IMR-90 (cell line): ENCODE measurements at regions not wholly inside any gene's neighbourhood (a gene's known extent, or its start where the extent isn't known, plus 50 kb on each side); places are given as distances from the start of the nearest gene placed in this dataset.

ENCODE experiments used
- ATAC-seq: fragments of 200-7000 bp; cut with Tn5 transposase; 2 replicates; pipeline ENCODE4 v1.9.1; 2020; ENCODE audit warnings: low read depth, mild to moderate bottlenecking, moderate library complexity
- BruUV-seq: library from RNA; stranded (reverse); fragments of 400-500 nt; replicated peaks from 2 replicates; lab custom pipeline; 2021; lab: Mats Ljungman, UMichigan
- CTCF ChIA-PET: fragments of 300-600 bp; formaldehyde crosslinking; extraction: SDS; loops from one replicate; lab custom pipeline; 2021; ENCODE audit warnings: antibody characterized with exemption; lab: Yijun Ruan, JAX
- POLR2A ChIA-PET: fragments of 300-600 bp; sonication (Branson Sonifier 250); formaldehyde crosslinking; loops from one replicate; lab custom pipeline; 2022; ENCODE audit warnings: antibody characterized with exemption; ENCODE audit not compliant: unreplicated experiment; lab: Charles Lee
- DNase-seq: peaks from one replicate; pipeline ENCODE4 v3.0.0; 2013
- H2AFZ ChIP-seq: replicated peaks from 2 replicates; pipeline ENCODE3; 2013; ENCODE audit warnings: low read length, mild to moderate bottlenecking; ENCODE audit not compliant: poor library complexity
- H2AK5ac ChIP-seq: 2 replicates; pipeline ENCODE4 v1.6.1; 2013; ENCODE audit warnings: low read depth, low read length, inconsistent platforms
- H2AK9ac ChIP-seq: replicated peaks from 2 replicates; pipeline ENCODE3; 2013; ENCODE audit warnings: mild to moderate bottlenecking, low read depth, low read length, moderate library complexity; ENCODE audit not compliant: poor library complexity
- H2BK120ac ChIP-seq: 2 replicates; pipeline ENCODE4 v1.6.1; 2013; ENCODE audit warnings: low read depth, low read length, inconsistent platforms
- H2BK15ac ChIP-seq: 3 replicates; pipeline ENCODE4 v1.6.1; 2013; ENCODE audit warnings: low read depth, low read length, inconsistent platforms
- H2BK20ac ChIP-seq: 2 replicates; pipeline ENCODE4 v1.6.1; 2013; ENCODE audit warnings: low read depth, mild to moderate bottlenecking, inconsistent platforms, low read length, moderate library complexity
- H2BK5ac ChIP-seq: 2 replicates; pipeline ENCODE4 v1.6.1; 2013; ENCODE audit warnings: mild to moderate bottlenecking, low read depth, low read length, inconsistent platforms; ENCODE audit not compliant: poor library complexity, severe bottlenecking
- H3K14ac ChIP-seq: replicated peaks from 2 replicates; pipeline ENCODE4 v1.6.1; 2013; ENCODE audit warnings: low read depth, low read length, inconsistent platforms
- H3K18ac ChIP-seq: 2 replicates; pipeline ENCODE4 v1.6.1; 2013; ENCODE audit warnings: low read depth, low read length, control low read depth
- H3K23ac ChIP-seq: 2 replicates; pipeline ENCODE4 v1.6.1; 2013; ENCODE audit warnings: low read depth, low read length, inconsistent platforms
- H3K27ac ChIP-seq: 2 replicates; pipeline ENCODE4 v1.5.1; 2013; ENCODE audit warnings: mild to moderate bottlenecking, control low read depth, low read length; ENCODE audit not compliant: insufficient read depth
- H3K27me3 ChIP-seq: 2 replicates; pipeline ENCODE4 v1.6.1; 2013; ENCODE audit warnings: low read length; ENCODE audit not compliant: control insufficient read depth, insufficient read depth
- H3K36me3 ChIP-seq: 2 replicates; pipeline ENCODE4 v1.6.1; 2013; ENCODE audit warnings: low read length, mixed read lengths; ENCODE audit not compliant: control insufficient read depth, insufficient read depth
- H3K4ac ChIP-seq: 2 replicates; pipeline ENCODE4 v1.6.1; 2013; ENCODE audit warnings: low read depth, low read length, inconsistent platforms
- H3K4me1 ChIP-seq: 2 replicates; pipeline ENCODE4 v1.6.1; 2013; ENCODE audit warnings: low read length, mixed read lengths; ENCODE audit not compliant: control insufficient read depth, insufficient read depth
- H3K4me2 ChIP-seq: 2 replicates; pipeline ENCODE4 v1.6.1; 2013; ENCODE audit warnings: low read depth, mild to moderate bottlenecking, control low read depth, low read length, moderate library complexity
- H3K4me3 ChIP-seq: 2 replicates; pipeline ENCODE4 v1.5.1; 2013; ENCODE audit warnings: low read depth, mild to moderate bottlenecking, control low read depth, low read length, moderate library complexity; ENCODE audit not compliant: insufficient read depth
- H3K56ac ChIP-seq: 2 replicates; pipeline ENCODE4 v1.6.1; 2013; ENCODE audit warnings: low read length, inconsistent platforms; ENCODE audit not compliant: insufficient read depth; ENCODE audit errors: extremely low read depth
- H3K79me1 ChIP-seq, 2 experiments: 2 replicates each; pipeline ENCODE4 v1.6.1; 2013; ENCODE audit warnings: low read length in 2 of 2, inconsistent platforms in 1 of 2, low read depth in 1 of 2
- H3K9ac ChIP-seq: 2 replicates; pipeline ENCODE4 v1.6.1; 2013; ENCODE audit warnings: low read depth, low read length, control low read depth
- H3K9me1 ChIP-seq: 2 replicates; pipeline ENCODE4 v1.6.1; 2013; ENCODE audit warnings: low read length, inconsistent platforms; ENCODE audit not compliant: insufficient read depth
- H3K9me3 ChIP-seq: 2 replicates; pipeline ENCODE4 v1.6.1; 2013; ENCODE audit warnings: low read length; ENCODE audit not compliant: control insufficient read depth, insufficient read depth
- H4K20me1 ChIP-seq: 2 replicates; pipeline ENCODE4 v1.6.1; 2013; ENCODE audit warnings: low read length, inconsistent platforms; ENCODE audit not compliant: insufficient read depth
- H4K5ac ChIP-seq: 2 replicates; pipeline ENCODE4 v1.6.1; 2013; ENCODE audit warnings: mild to moderate bottlenecking, low read depth, low read length, control low read depth
- H4K8ac ChIP-seq, 2 experiments: 2 replicates each; pipeline ENCODE4 v1.6.1; 2013; ENCODE audit warnings: low read depth in 2 of 2, low read length in 2 of 2, control low read depth in 1 of 2, inconsistent platforms in 1 of 2
- H4K91ac ChIP-seq: 2 replicates; pipeline ENCODE4 v1.6.1; 2013; ENCODE audit warnings: low read depth, low read length, inconsistent platforms; ENCODE audit not compliant: insufficient read depth
- CHD1 ChIP-seq: IDR thresholded peaks from 2 replicates; pipeline ENCODE4 v1.6.1; 2012; ENCODE audit warnings: low read depth, low read length, improper control_type of control experiment
- CTCF ChIP-seq: conservative IDR thresholded peaks from 2 replicates; pipeline ENCODE4 v1.5.1; 2012; ENCODE audit warnings: mild to moderate bottlenecking, low read depth, low read length, improper control_type of control experiment
- FOS ChIP-seq: fragments of 150-350 bp; IDR thresholded peaks from 2 replicates; pipeline ENCODE4 v1.6.1; 2016; ENCODE audit warnings: low read depth, low read length
- NFE2L2 ChIP-seq: fragments of 150-350 bp; IDR thresholded peaks from 2 replicates; pipeline ENCODE4 v1.6.1; 2016; ENCODE audit warnings: low read depth, mild to moderate bottlenecking, low read length
- POLR2A ChIP-seq: IDR thresholded peaks from 2 replicates; pipeline ENCODE4 v1.6.1; 2012; ENCODE audit warnings: mild to moderate bottlenecking, low read depth, low read length
- RAD21 ChIP-seq: IDR thresholded peaks from 2 replicates; pipeline ENCODE4 v1.6.1; 2012; ENCODE audit warnings: low read length, improper control_type of control experiment
- RCOR1 ChIP-seq: IDR thresholded peaks from 2 replicates; pipeline ENCODE4 v1.6.1; 2012; ENCODE audit warnings: mild to moderate bottlenecking, low read length, improper control_type of control experiment; ENCODE audit not compliant: insufficient replicate concordance
- SMC3 ChIP-seq: fragments of 150-350 bp; IDR thresholded peaks from 2 replicates; pipeline ENCODE4 v1.6.1; 2016; ENCODE audit warnings: low read depth, mild to moderate bottlenecking, antibody characterized with exemption, low read length, moderate library complexity
- USF2 ChIP-seq: fragments of 150-350 bp; IDR thresholded peaks from 2 replicates; pipeline ENCODE4 v1.6.1; 2017; ENCODE audit warnings: mild to moderate bottlenecking, antibody characterized with exemption, low read length, low read depth
- WGBS, 2 experiments: methylation state at CpG; one replicate each; pipeline versions ENCODE4 v1.1.5 to v1.1.7; 2013; ENCODE audit warnings: missing lambda C conversion rate in 2 of 2; ENCODE audit not compliant: insufficient read length in 1 of 2; ENCODE audit errors: extremely low coverage in 2 of 2; 5-methylcytosine and 5-hydroxymethylcytosine counted together
- dilution Hi-C: fragments of 300-500 bp; cut with HindIII; formaldehyde crosslinking; loops from one replicate; pipeline ENCODE4 v1.14.3; 2018; ENCODE audit warnings: low sequenced_read_pairs; ENCODE audit not compliant: unreplicated experiment
- in situ Hi-C: fragments of 300-500 bp; cut with MboI; formaldehyde crosslinking; loops from 3 replicates; pipeline ENCODE4 v1.14.3; 2019; ENCODE audit warnings: low sequenced_read_pairs, inconsistent platforms, mixed read lengths
- intact Hi-C: fragments of 100-400 bp; cut with micrococcal nuclease; formaldehyde crosslinking; loops from 2 replicates; pipeline ENCODE4 v1.10.0; 2022

GRCh38 chr7:4449263-4449662 is 232.8 kb upstream of the FOXK1 start:
- in situ Hi-C loops (no loop called here), intact Hi-C loops (no loop called here), dilution Hi-C loops (no loop called here)
- Histone ChIP-seq H3K36me3 (no peaks in the 10 kb centered on the region), H3K14ac (no peak overlapping the region), H3K4me2 (no peak overlapping the region), H3K9me3 (peaks cover 16% of the 10 kb centered on the region), H3K23ac (no peak overlapping the region), H3K27me3 (no peaks in the 10 kb centered on the region), H4K20me1 (no peaks in the 10 kb centered on the region), H2BK15ac (no peak overlapping the region), H3K79me1 (no peaks in the 10 kb centered on the region), H2AK5ac (no peak overlapping the region), H3K56ac (no peak overlapping the region), H3K27ac (no peak overlapping the region), H3K18ac (no peak overlapping the region), H2AFZ (no peak overlapping the region), H2AK9ac (no peak overlapping the region), H4K91ac (no peak overlapping the region), H2BK120ac (no peak overlapping the region), H3K4me1 (no peaks in the 10 kb centered on the region), H4K5ac (no peak overlapping the region), H4K8ac (no peak overlapping the region), H3K9me1 (no peaks in the 10 kb centered on the region), H3K4me3 (no peak overlapping the region), H3K9ac (no peak overlapping the region), H3K4ac (no peak overlapping the region), H2BK20ac (no peak overlapping the region), H2BK5ac (no peak overlapping the region)
- POLR2A ChIA-PET: no interaction called here
- TF ChIP-seq FOS: no peak
- no peak for TF ChIP-seq USF2
- TF ChIP-seq RCOR1: no peak
- TF ChIP-seq NFE2L2: no peak
- no peak for TF ChIP-seq CHD1
- no peak for TF ChIP-seq CTCF
- TF ChIP-seq SMC3: no peak
- no peak for TF ChIP-seq RAD21
- no peak for TF ChIP-seq POLR2A
- no peak for DNase-seq
- CTCF ChIA-PET: no interaction called here
- no peak for ATAC-seq
- 100% methylated on average over 2 of the region's 10 CpGs; no CpG with 5 or more reads in 1 of the 2 experiments for WGBS, 2 experiments
- BruUV-seq: no TSS peak
